ENCODE measurements at regions not wholly inside any gene's neighbourhood (a gene's known extent, or its start where the extent isn't known, plus 50 kb on each side); places are given as distances from the start of the nearest gene placed in this dataset.

DNA sequence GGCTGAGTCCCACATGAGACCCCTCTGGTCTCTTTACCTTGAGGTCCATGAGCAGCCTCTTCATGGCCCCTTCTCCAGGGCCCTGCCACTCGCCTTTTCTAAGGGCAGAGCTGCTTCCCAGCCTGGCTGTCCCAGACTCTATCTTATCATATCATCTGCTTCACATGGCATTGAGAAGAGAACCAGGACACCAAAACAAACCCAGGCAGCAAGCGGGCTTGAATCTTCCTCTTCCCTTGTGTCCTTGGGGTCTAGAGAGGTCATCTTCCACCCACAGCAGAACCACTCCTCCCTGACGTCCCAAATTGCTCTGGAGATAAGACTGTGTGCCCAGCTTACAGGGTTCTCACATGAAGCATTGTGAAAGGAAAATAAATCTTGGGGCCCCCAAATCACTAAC is 261.3 kb upstream of the AUTS2 start (continued):
- TF ChIP-seq JUN (IDR thresholded peaks at IDR 0.05; ENCODE audit: low read depth, low read length) (no peak), KDM5A (IDR thresholded peaks at IDR 0.05; ENCODE audit: low read length) (no peak), RNF2 (IDR thresholded peaks at IDR 0.05; ENCODE audit: borderline replicate concordance, low read depth, low read length, missing control alignments, poor library complexity, severe bottlenecking) (no peak), SP4 (IDR thresholded peaks at IDR 0.05; ENCODE audit: low read length) (no peak), NANOG (IDR thresholded peaks at IDR 0.05; ENCODE audit: insufficient read depth, low read depth, low read length, poor library complexity, severe bottlenecking) (no peak), CHD2 (IDR thresholded peaks at IDR 0.05; ENCODE audit: low read length) (no peak), SIRT6 (IDR thresholded peaks at IDR 0.05; ENCODE audit: low read length) (no peak), GABPA (IDR thresholded peaks at IDR 0.05; ENCODE audit: borderline replicate concordance, insufficient read depth, low read length) (no peak), ZNF274 (IDR thresholded peaks at IDR 0.05; ENCODE audit: borderline replicate concordance, extremely low read depth, low read length) (no peak), BCL11A (IDR thresholded peaks at IDR 0.05; ENCODE audit: low read depth in 2 of 2, low read length in 2 of 2) (no peak), EZH2 (IDR thresholded peaks at IDR 0.05; ENCODE audit: low read depth, low read length, severe bottlenecking) (no peak), GTF2F1 (IDR thresholded peaks at IDR 0.05; ENCODE audit: borderline replicate concordance, low read depth, low read length) (no peak), PHF8 (conservative IDR thresholded peaks at IDR 0.05; ENCODE audit: low read depth, low read length) (no peak), POLR2A (IDR thresholded peaks at IDR 0.05; ENCODE audit: control extremely low read depth in 1 of 2, low read depth in 2 of 2, low read length in 2 of 2) (no peak)
- TF ChIP-seq, protein P1, sequence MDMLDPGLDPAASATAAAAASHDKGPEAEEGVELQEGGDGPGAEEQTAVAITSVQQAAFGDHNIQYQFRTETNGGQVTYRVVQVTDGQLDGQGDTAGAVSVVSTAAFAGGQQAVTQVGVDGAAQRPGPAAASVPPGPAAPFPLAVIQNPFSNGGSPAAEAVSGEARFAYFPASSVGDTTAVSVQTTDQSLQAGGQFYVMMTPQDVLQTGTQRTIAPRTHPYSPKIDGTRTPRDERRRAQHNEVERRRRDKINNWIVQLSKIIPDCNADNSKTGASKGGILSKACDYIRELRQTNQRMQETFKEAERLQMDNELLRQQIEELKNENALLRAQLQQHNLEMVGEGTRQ (IDR thresholded peaks at IDR 0.05; ENCODE audit: low read length) = no peak
- TF ChIP-seq, protein P2, sequence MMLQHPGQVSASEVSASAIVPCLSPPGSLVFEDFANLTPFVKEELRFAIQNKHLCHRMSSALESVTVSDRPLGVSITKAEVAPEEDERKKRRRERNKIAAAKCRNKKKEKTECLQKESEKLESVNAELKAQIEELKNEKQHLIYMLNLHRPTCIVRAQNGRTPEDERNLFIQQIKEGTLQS (IDR thresholded peaks at IDR 0.05; ENCODE audit: insufficient read depth, low read depth, low read length) = no peak

All from H1 (cell line).